Prostate gland (tissue), 2 donors: ENCODE measurements at regions not wholly inside any gene's neighbourhood (a gene's known extent, or its start where the extent isn't known, plus 50 kb on each side); places are given as distances from the start of the nearest gene placed in this dataset.

Experiments
- DNase-seq: peaks from one replicate; pipeline ENCODE4 v3.0.0-alpha.2; 2019; ENCODE audit warnings: low spot score
- H3K27ac ChIP-seq, 2 donors: fragments of 200-600 bp; sonication (generic); 2 replicates each; pipeline ENCODE4 v1.5.1; 2017 to 2019
- H3K27me3 ChIP-seq: fragments of 200-600 bp; sonication (generic); replicated peaks from 2 replicates; pipeline ENCODE4 v1.5.1; 2019; ENCODE audit not compliant: insufficient read depth
- H3K36me3 ChIP-seq, 2 donors: fragments of 200-600 bp; sonication (generic); 1 replicate in 1 of 2; 2 replicates in 1 of 2; pipeline versions ENCODE4 v1.5.1 to v1.8.1; 2017 to 2019
- H3K4me1 ChIP-seq: fragments of 200-600 bp; sonication (generic); replicated peaks from 2 replicates; pipeline ENCODE4 v1.5.1; 2019
- H3K4me3 ChIP-seq, 2 donors: fragments of 200-600 bp; sonication (generic); 2 replicates each; pipeline ENCODE4 v1.5.1; 2017 to 2019
- H3K9me3 ChIP-seq: fragments of 200-600 bp; sonication (generic); 2 replicates; pipeline ENCODE4 v1.5.1; 2017
- POLR2A ChIP-seq: fragments of 450-650 bp; IDR thresholded peaks from one replicate; pipeline ENCODE4 v1.6.1; 2016; ENCODE audit warnings: antibody characterized with exemption, mild to moderate bottlenecking
- POLR2AphosphoS5 ChIP-seq: sonication (generic); formaldehyde crosslinking; IDR thresholded peaks from one replicate; pipeline ENCODE4 v1.6.1; 2017; ENCODE audit warnings: antibody characterized with exemption
- WGBS: methylation state at CpG from one replicate; pipeline ENCODE4 v1.1.5; 2018; 5-methylcytosine and 5-hydroxymethylcytosine counted together
- intact Hi-C: fragments of 100-400 bp; cut with DNase I; formaldehyde crosslinking; loops from one replicate; pipeline ENCODE4 v1.14.2; 2022
- TF ChIP-seq, protein P1 (sequence below), 4 experiments: fragments of 200-600 bp in 2 of 4; fragments of 450-650 bp in 2 of 4; sonication (generic) in 2 of 4; IDR thresholded peaks; 1 replicate in 3 of 4; 2 replicates in 1 of 4; pipeline ENCODE4 v1.5.1; 2016 to 2019; ENCODE audit warnings: antibody characterized with exemption in 4 of 4, mild to moderate bottlenecking in 2 of 4, moderate library complexity in 2 of 4

DNA sequence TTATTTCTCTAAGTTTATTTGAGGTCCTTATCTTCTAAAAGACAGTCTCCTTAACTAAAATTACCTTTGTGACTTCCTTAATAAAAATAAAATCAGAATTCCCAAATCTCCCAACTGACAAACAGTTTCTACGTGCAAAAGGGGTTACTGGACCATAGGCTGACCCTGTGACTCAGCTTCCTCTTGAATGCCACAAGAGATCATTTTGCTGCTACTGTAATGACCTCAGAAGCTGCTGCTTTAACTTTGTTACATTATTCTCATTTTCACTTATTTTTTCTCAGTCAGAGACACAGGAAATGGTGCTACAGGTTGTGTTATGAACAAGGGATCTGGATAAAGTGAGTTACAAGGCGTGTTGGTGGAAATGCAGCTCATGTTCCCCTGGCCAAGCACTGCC, 132.2 kb upstream of the TMTC2 start:
- Histone ChIP-seq H3K4me1 (no peaks in the 10 kb centered on the region), H3K27me3 (no peaks in the 10 kb centered on the region), H3K27ac (no peak overlapping the region), H3K9me3 (no peaks in the 10 kb centered on the region), H3K4me3 (no peak overlapping the region), H3K36me3 (no peaks in the 10 kb centered on the region)
- no peak for DNase-seq
- WGBS: 58% methylated on average over 2 of the region's 2 CpGs
- intact Hi-C loops: no loop called here
- no peak for TF ChIP-seq POLR2A
- TF ChIP-seq POLR2AphosphoS5: no peak
- TF ChIP-seq, protein P1, sequence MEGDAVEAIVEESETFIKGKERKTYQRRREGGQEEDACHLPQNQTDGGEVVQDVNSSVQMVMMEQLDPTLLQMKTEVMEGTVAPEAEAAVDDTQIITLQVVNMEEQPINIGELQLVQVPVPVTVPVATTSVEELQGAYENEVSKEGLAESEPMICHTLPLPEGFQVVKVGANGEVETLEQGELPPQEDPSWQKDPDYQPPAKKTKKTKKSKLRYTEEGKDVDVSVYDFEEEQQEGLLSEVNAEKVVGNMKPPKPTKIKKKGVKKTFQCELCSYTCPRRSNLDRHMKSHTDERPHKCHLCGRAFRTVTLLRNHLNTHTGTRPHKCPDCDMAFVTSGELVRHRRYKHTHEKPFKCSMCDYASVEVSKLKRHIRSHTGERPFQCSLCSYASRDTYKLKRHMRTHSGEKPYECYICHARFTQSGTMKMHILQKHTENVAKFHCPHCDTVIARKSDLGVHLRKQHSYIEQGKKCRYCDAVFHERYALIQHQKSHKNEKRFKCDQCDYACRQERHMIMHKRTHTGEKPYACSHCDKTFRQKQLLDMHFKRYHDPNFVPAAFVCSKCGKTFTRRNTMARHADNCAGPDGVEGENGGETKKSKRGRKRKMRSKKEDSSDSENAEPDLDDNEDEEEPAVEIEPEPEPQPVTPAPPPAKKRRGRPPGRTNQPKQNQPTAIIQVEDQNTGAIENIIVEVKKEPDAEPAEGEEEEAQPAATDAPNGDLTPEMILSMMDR (IDR thresholded peaks at IDR 0.05): no peak

DNA sequence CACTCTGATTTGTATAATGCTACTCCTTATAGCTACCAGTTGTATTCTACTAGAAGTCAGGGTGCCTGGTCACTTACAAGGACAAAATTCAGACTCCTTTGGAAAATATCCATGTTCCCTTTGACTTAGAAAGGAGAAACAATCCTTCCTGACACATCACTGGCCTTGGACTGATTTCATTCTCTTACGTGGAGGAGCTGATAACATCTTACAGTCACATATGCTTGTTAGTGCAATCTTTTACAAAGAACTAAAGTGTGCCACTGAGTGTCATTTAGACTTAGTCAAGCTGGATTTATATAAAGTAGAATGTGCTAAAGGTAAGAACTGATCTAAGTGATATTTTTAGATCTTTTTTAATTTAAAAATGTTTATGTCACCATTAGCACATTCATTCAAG, 131.0 kb upstream of the TMTC2 start:
- TF ChIP-seq POLR2AphosphoS5: no peak
- TF ChIP-seq, protein P1 (IDR thresholded peaks at IDR 0.05): no peak
- TF ChIP-seq POLR2A: no peak
- Histone ChIP-seq H3K4me3 (no peak overlapping the region), H3K36me3 (no peaks in the 10 kb centered on the region), H3K9me3 (no peaks in the 10 kb centered on the region), H3K27me3 (no peaks in the 10 kb centered on the region), H3K4me1 (no peaks in the 10 kb centered on the region), H3K27ac (no peak overlapping the region)
- intact Hi-C loops: no loop called here
- DNase-seq: no peak
- WGBS: 0% methylated on average over 1 of the region's 1 CpG

DNA sequence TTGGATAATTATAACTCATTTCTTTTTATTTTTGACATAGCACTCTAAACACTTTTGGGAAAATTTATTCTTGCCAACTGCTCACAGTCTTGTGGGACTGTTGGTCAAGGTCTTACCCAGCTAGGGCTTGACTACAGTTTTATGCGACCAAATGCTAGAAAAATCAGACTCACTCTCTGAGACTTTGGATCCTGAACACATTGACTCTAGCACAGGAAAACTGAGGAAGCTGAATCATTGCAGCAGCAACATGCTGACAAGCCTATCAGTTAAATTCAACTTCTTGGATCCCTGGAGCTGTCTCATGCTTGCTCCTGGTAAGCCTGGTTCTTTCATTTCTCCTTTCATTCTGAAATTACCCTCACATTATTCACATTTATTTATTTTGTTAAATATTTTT, 120.7 kb upstream of the TMTC2 start:
- Histone ChIP-seq H3K9me3 (no peaks in the 10 kb centered on the region), H3K4me1 (no peaks in the 10 kb centered on the region), H3K36me3 (no peaks in the 10 kb centered on the region), H3K27me3 (no peaks in the 10 kb centered on the region), H3K4me3 (no peak overlapping the region), H3K27ac (no peak overlapping the region)
- intact Hi-C loops: no loop called here
- WGBS: 87% methylated on average over 1 of the region's 1 CpG
- no peak for TF ChIP-seq POLR2A
- TF ChIP-seq, protein P1 (IDR thresholded peaks at IDR 0.05): no peak
- no peak for TF ChIP-seq POLR2AphosphoS5
- DNase-seq: no peak

DNA sequence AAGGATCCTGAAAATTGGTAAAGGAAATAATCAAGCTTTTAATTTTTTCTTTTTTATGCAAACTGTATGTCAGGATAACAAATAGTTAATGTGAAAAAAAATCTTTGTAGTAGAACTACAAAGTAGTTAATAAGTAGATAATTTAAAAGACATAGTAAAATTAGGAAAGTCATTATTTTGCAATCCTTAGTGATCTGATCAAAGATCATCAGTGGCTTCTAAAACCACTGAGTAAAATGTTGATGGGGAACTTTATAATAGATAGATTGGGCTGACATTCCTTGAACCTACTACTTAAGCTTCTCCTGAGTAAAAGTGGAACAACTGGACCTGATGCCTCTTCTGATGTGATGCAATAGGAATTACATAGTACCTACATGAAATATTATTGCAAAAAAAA, 119.0 kb upstream of the TMTC2 start:
- DNase-seq: no peak
- no peaks in the 10 kb centered on the region for H3K9me3 ChIP-seq
- no peaks in the 10 kb centered on the region for H3K36me3 ChIP-seq
- intact Hi-C loops: no loop called here
- no peaks in the 10 kb centered on the region for H3K27me3 ChIP-seq
- no peak overlapping the region for H3K4me3 ChIP-seq
- H3K4me1 ChIP-seq: no peaks in the 10 kb centered on the region
- no peak overlapping the region for H3K27ac ChIP-seq
- TF ChIP-seq POLR2AphosphoS5 (no peak), POLR2A (no peak)
- TF ChIP-seq, protein P1 (IDR thresholded peaks at IDR 0.05): no peak

DNA sequence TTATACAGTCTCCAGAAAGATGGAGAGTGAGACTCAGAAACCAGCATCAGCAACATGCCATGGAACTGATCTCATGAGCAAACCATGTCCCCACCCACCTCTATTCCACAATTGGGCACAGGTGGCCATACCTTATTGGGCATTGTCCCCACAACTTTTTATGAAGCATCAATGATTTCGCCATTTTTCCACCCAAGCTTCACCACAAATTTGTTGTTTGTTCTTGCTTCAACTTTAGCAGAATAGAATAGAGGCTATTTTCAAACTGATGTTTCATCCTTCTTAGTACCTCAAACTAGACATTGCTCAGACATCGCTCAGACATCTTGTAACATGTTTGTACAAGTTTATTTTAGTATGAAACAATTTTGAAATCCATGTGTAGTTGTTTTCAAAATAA, 112.5 kb upstream of the TMTC2 start:
- TF ChIP-seq POLR2A (no peak), POLR2AphosphoS5 (no peak)
- TF ChIP-seq, protein P1 (IDR thresholded peaks at IDR 0.05): no peak
- intact Hi-C loops: no loop called here
- no peak for DNase-seq
- no peaks in the 10 kb centered on the region for H3K27me3 ChIP-seq
- H3K9me3 ChIP-seq: no peaks in the 10 kb centered on the region
- H3K27ac ChIP-seq: no peak overlapping the region
- no peaks in the 10 kb centered on the region for H3K4me1 ChIP-seq
- H3K4me3 ChIP-seq: no peak overlapping the region
- WGBS: 81% methylated on average over 2 of the region's 2 CpGs
- H3K36me3 ChIP-seq: no peaks in the 10 kb centered on the region
